ENCODE measurements at regions not wholly inside any gene's neighbourhood (a gene's known extent, or its start where the extent isn't known, plus 50 kb on each side); places are given as distances from the start of the nearest gene placed in this dataset.

DNA sequence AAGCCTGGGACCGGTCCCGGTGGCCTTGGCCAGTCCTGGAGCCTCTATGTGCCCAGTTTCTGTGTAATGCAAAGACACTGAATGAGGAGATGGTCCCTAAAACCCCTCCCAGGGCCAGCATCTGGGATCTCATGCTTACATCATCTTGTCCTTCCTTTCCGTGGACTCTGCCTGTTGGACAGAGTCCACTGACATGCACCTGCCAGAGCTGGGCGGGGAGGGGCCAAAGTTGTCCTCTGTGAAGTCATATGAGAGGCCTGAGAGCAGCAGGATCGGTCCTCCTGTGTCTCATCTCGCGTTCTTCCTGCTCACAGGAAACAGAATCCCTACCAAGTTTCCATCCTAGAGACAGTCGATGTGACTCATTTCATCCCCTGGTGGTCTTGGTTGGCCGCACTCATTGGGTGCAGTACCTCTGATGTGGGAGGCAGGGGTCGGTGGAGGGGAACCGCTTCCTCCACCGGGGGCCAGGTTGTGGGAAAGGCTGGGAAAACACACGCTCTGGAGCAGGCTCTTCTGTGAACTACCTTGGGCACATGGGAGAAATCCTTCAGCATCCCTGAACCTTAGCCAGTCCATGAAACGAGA is 389.6 kb upstream of the PODXL start:
- TF ChIP-seq CTCF (conservative IDR thresholded peaks at IDR 0.05; ENCODE audit: low read depth, low read length), result no peak
- H3K4me3 ChIP-seq (ENCODE audit: low read length), result no peak overlapping the region
- no peak for DNase-seq (ENCODE audit: low read depth)

GRCh38 chr7:131945313-131945911 is 389.0 kb upstream of the PODXL start:
- no peak for DNase-seq (ENCODE audit: low read depth)
- peak overlapping the region; percentile 15 for H3K4me3 ChIP-seq (ENCODE audit: low read length)

DNA sequence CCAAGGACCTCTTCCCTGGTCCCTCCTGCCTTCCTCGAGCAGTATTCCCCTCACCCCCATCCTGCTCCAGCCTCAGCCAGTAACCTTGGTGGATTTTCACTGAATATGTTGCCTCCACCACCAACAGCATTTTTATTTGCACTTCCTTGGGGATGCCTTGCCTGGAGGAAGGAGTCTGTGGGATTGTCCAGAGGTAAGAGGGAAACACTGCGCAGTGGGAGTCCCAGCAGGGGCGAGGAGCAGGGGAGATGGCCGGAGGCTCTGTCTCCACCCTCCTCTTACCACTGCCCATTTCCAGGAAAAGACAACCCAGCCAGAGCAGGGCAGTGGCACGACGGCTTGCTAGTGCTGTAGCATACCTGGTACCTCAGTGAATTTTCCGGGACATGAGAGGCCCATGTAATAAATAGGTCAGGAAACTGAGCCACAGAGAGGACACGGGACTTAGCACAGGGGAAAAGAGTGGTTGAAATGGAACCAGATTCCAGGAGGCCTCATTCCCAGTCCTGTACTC is 388.2 kb upstream of the PODXL start:
- no peak for TF ChIP-seq CTCF (conservative IDR thresholded peaks at IDR 0.05; ENCODE audit: low read depth, low read length)
- no peak for DNase-seq (ENCODE audit: low read depth)
- no peak overlapping the region for H3K4me3 ChIP-seq (ENCODE audit: low read length)

More at GRCh38 chr7:131945313-131945911, 389.0 kb upstream of the PODXL start:
- peak; percentile 77 for TF ChIP-seq CTCF (conservative IDR thresholded peaks at IDR 0.05; ENCODE audit: low read depth, low read length)

- H3K4me3 ChIP-seq (ENCODE audit: low read length), result no peak overlapping the region
- no peak for DNase-seq (ENCODE audit: low read depth)
- TF ChIP-seq CTCF (conservative IDR thresholded peaks at IDR 0.05; ENCODE audit: low read depth, low read length), result no peak
Measured at GRCh38 chr7:131943646-131944045, 387.2 kb upstream of the PODXL start.

DNA sequence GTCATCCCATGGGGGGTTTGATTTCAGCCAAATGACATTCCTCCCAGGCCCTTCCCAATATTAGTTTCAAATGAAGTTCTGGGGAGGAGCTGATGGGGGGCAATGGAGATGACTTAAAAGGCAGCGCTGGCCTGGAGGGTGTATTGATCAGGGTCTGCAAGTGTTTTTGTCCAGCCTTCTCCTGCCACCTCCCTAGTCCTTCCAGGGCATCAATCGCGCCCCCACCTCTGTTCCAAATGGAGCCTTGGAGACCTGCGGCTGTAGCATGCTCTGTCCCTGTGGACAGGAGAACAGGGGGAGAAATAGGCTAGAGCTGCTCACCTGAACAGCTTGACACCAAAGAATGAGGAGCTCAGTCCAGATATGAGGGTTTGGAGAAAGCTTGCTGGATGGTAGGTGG is 386.8 kb upstream of the PODXL start:
- DNase-seq (ENCODE audit: low read depth), result no peak
- H3K4me3 ChIP-seq (ENCODE audit: low read length), result no peak overlapping the region
- no peak for TF ChIP-seq CTCF (conservative IDR thresholded peaks at IDR 0.05; ENCODE audit: low read depth, low read length)

- no peak for DNase-seq (ENCODE audit: low read depth)
- H3K4me3 ChIP-seq (ENCODE audit: low read length), result no peak overlapping the region
- no peak for TF ChIP-seq CTCF (conservative IDR thresholded peaks at IDR 0.05; ENCODE audit: low read depth, low read length)
Measured at GRCh38 chr7:131942287-131943150, 386.1 kb upstream of the PODXL start.

Data from retinal pigment epithelial cell (primary cell).